C4-2B (cell line): ENCODE measurements at regions not wholly inside any gene's neighbourhood (a gene's known extent, or its start where the extent isn't known, plus 50 kb on each side); places are given as distances from the start of the nearest gene placed in this dataset.
"Not testable (repeated sequence)": the region's sequence is repeated elsewhere in the genome, so short reads cannot be mapped to it uniquely, and the experiment has no call there.

Experiments used
- H3K27ac ChIP-seq: fragments of 450-650 bp; 2 replicates; pipeline ENCODE4 v1.5.1; 2017
- CTCF ChIP-seq: fragments of 450-650 bp; conservative IDR thresholded peaks from 2 replicates; pipeline ENCODE4 v1.5.1; 2017; ENCODE audit warnings: mild to moderate bottlenecking
- ZFX ChIP-seq: fragments of 450-650 bp; IDR thresholded peaks from 2 replicates; pipeline ENCODE4 v1.6.1; 2017

GRCh38 chr16:52309446-52310416 is 237.2 kb downstream of the TOX3 start:
- H3K27ac ChIP-seq: no peak overlapping the region
- no peak for TF ChIP-seq ZFX
- TF ChIP-seq CTCF: no peak

- H3K27ac ChIP-seq: no peak overlapping the region
- TF ChIP-seq CTCF (no peak), ZFX (no peak)
Measured at GRCh38 chr16:52308051-52308450, 238.9 kb downstream of the TOX3 start.

- TF ChIP-seq ZFX: no peak
- H3K27ac ChIP-seq: no peak overlapping the region
Measured at GRCh38 chr16:52301026-52301425, 245.9 kb downstream of the TOX3 start.

- TF ChIP-seq CTCF (no peak), ZFX (no peak)
- H3K27ac ChIP-seq: no peak overlapping the region
Measured at GRCh38 chr16:52298769-52299168, 248.2 kb downstream of the TOX3 start.

- not testable (repeated sequence) for H3K27ac ChIP-seq
Measured at GRCh38 chr16:52296706-52297315, 250.1 kb downstream of the TOX3 start.

- H3K27ac ChIP-seq: no peak overlapping the region
- TF ChIP-seq CTCF: no peak
- TF ChIP-seq ZFX: no peak
Measured at GRCh38 chr16:52296076-52296475, 250.9 kb downstream of the TOX3 start.

- TF ChIP-seq ZFX: no peak
- TF ChIP-seq CTCF: no peak
- no peak overlapping the region for H3K27ac ChIP-seq
Measured at GRCh38 chr16:52294660-52295059, 252.3 kb downstream of the TOX3 start.

- peak overlapping the region; percentile 75; the same call in 1 of the 2 replicates for H3K27ac ChIP-seq
- no peak for TF ChIP-seq ZFX
- no peak for TF ChIP-seq CTCF
Measured at GRCh38 chr16:52293204-52293603, 253.7 kb downstream of the TOX3 start.
